ENCODE measurements at regions not wholly inside any gene's neighbourhood (a gene's known extent, or its start where the extent isn't known, plus 50 kb on each side); places are given as distances from the start of the nearest gene placed in this dataset.

DNA sequence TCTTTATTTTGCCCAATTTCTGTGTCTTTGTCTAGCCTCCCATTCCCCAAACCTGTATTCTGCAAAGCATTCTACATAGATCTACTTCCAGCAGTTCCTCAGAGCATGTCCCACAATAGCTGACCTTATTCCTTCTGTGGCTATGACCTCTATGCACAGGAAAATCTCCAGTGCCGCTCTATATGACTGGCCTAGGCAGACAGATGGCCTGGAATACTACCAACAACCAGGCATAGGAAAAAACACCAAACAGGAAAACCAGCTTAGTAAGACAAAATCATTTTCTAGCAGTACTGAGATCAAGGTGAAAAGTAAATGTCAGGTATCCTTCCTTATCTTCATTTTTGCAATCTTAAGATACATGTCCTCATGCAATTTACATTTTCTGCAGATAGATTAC, 1115.0 kb downstream of the IGSF11 start:
- DNase-seq: no peak

DNA sequence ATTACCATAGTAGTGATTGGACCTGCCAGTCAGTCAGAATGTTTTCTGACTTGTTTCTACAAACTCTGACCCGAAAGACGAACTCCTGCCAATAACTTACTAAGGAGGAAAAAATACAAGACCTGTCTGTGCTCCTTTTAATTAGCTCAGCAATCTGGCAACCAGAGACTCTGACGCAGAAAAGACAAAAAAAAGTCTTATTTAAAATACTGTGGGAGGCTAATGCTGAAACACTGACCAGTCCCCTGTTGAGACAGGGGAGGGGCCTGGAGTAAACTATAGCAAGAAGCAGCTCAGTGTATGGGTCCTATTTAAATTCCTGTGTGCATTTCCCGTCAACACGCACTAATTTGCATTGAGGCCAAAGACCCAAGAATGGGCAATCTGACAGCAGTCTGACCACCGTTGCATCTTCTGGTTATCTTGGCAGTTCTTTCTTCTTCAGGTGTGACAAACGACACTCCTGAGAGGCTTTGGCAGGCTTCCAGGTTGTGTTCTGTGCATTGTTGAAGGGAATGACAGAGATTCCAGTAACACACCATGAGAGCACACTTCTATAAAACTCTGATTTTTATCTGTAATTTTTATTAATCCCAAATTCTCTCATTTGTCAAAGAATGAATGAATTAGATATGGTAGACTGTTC, 1114.3 kb downstream of the IGSF11 start:
- DNase-seq: no peak

DNA sequence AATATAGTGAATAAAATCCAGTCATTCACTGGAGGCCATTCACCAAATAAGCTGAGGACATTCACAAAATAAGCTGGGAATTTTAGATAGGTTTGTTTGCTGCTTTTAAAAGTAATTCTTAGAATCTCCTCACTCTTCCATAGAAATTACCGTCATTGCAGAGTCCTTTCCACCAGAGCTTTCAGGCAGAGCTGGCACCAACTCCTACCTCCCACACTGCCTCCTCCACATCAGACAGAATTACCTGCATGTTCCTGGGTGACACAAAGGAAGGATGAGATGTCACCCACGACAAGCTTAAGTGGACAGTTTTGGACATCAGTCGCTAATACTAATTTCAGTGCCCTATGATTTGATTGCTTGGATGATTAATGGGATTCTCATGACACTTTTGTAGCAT, 1113.2 kb downstream of the IGSF11 start:
- DNase-seq: no peak

DNA sequence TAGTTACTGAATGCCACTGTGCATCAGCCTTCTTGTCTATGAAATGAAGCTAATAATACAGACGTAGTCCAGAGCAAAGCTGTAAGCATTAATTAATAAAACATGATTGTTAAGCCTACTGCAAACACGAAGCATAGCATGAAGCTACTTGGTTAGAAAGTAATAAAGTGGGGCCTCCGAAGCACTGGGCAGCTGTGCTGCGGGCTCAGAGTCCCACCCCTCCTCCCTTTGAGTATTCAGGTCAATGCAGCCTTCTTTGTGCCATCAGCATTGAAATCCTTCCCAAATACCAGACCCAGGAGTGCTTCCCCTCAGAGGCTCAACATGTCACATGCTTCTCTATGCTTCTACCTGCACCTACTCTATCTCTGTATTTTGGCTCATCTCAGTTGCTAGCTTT, 1112.6 kb downstream of the IGSF11 start:
- no peak for DNase-seq

DNA sequence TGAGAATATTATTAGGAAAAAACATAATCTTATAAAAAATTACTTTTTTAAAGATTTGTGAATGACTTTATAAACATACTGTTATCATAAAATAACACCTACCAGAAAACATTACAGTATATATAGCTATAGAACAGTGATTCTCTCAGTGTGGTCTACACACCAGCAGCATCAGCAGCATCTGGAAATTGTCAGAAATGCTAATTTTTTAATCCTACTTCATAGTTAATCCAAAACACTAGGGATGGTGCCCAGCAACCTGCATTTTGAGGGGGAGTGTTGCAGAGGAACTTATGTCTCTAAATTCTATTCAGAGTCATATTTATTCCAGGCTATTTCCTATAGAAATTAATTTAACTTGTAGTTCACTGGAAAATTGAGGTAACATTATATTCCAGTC, 1107.8 kb downstream of the IGSF11 start:
- DNase-seq: no peak

DNA sequence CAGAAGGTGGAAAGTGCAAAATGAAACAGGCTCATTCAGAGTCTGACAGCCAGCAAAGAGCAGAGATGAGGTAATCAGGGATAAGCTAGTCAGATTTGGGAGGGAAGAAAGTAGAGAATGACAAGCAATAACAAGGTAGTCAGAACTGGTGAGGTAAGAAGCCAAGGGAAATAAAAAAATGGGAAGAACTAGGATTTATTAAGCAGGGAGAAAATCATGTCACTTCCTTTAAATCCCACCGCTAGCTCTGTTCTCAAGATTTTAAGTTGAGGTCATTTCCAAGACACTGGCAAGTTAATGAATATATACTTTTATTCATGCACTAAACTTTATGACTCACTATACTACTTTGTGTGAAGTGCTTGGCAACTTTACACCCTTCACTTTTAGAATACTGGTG, 1106.8 kb downstream of the IGSF11 start:
- no peak for DNase-seq

DNA sequence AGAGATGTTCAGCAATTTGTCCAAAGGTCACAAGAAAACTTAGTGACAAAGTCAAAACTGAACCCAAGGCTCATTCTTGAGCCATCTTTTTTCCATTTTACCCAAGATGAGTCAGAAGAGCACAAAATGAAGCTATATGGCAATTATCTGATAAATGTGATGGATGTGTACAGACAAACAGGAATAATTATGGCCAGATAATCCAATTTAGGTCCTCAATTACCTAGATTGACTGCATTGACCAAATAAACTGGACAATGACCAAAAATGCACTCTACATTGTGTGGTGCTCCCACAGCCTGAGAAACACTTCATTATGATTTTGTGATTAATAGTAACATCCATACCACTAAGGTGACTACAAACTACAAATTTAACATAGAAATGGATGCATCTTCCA, 1105.8 kb downstream of the IGSF11 start:
- DNase-seq: no peak

DNA sequence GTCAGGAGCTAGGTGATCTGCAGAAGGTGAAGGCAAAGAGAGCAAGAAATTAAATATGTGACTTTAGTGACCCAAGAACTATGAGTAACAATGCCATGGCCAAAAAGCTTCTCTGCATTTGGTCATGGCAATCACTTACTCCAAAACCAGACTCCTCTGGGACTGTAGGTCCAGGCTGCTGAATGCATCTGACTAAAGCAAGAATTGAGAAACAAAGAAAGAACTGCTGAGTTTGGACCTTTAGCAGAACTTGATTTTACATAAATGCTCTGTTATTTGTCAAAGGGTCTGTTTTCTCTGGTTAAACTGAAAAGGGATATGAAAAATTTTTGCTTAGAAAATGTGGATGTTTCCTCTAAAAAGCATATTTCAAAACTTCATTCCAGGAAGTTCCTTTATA, 1102.2 kb downstream of the IGSF11 start:
- no peak for DNase-seq

DNA sequence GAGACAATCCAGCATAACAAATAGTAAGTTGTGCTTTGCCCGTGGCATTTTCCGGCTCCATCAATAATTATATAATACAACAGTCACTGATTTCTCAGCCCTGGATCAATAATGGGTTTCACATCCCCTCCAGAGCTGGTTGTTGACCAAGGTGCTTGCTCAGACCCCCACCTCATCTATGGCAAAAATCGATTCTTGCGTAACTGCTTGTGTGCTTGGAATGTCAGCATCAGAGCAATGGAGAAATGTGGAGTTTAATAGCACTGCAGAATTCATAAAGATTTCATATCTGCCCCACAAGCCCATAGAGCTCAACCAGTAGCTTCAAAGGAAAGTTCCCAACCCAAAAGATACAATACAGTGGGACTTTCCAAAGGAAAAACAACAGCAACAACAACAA, 1098.5 kb downstream of the IGSF11 start:
- DNase-seq: no peak

DNA sequence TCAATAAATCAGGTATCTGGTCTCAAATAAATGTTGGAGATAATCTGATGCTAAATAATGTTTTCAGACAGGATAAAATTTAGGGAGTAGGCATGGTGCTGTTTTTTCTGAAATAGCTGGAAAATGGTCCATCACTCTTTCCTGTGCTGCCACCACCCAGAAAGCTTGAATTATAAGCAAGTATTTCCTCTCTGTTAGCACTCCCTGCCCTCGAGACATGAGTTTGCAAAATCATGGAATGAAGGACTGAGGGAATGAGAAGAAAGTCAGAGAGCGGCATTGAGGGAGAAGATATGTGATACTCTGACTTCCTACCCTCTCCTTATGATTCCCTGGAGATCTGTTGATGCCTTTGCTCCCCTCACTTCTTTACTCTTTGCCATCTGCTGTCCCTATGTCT, 1095.7 kb downstream of the IGSF11 start:
- no peak for DNase-seq

DNA sequence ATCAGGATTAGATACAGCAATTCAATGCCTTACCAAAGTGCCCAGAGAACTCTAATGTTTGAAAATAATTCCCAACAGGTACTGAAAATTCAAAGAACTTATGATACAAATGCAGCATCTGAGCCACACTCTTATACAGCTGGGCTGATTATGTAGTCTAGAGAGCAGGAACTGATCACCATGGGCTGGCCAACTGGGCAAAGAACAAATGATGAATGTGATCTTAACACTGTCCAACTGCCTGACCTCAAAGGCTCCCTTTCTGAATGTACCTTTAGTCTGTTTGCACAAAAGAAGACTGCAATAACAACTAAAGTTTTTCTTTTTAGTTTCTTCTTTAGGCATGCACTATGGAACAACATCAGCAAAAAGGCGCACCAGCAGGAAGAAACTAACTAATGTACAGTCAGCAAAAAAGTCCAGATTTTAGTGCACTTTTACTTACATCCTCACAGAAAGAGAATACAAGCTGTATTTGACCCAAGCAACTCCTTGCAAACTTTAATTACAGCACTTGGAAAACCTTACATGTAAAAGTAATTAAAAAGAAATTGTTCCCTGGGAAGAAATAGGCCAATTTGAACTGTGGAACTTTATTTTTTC, 1095.1 kb downstream of the IGSF11 start:
- DNase-seq: no peak

DNA sequence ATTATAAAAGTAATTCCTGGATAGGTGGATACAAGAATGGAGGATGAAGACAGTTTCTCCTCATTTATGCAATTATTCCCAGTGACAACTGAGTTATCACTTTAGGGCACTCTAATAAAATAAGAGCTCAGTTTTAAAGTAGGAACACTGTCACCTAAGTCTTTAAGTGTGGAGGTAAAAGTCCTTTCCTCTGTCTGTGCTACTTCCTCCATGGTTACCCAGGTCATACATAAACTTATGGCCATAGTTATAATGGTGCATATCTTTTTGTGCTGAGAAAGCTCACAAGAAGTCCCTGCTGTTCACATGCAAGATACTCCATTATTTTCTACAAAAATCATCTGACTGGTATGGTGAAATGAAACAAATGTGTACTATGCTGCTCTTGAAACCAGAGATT, 1093.6 kb downstream of the IGSF11 start:
- DNase-seq: no peak

DNA sequence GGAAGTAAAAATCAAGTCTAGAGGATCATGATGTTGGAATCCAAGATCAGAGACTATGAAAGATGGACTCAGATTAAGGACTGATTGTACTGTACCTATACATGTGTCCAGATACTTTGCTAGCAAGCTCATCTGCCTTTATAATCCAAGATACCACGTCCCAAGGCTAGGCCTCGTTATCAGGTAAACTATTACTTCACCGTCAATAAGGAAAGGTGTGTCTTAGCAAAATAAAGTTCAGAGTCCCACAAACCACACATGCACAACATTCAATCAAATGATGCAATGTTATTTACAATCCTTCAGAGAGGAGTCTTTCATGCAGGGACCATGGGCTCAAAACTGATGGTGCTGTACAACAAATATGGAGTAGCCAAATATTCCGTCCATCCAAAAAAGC, 1092.9 kb downstream of the IGSF11 start:
- no peak for DNase-seq

DNA sequence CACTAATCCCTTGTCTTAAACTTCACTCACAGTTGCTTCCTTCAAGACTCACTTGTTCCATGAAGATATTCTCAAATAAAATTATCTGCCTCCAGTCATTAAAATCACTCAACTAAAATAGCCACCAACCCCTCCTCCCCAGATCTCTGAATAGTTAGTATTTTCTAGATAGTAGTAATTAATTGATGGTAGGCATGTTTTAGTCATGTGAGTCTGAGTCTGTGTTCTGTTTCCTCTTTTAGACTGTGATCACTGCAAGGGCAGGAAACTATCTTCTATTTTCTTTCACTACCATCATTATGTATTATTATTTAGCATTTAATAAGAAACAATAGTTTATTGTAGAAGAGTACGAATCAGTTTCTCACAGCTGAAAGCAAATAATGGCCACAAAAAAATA, 1080.5 kb downstream of the IGSF11 start:
- no peak for DNase-seq

DNA sequence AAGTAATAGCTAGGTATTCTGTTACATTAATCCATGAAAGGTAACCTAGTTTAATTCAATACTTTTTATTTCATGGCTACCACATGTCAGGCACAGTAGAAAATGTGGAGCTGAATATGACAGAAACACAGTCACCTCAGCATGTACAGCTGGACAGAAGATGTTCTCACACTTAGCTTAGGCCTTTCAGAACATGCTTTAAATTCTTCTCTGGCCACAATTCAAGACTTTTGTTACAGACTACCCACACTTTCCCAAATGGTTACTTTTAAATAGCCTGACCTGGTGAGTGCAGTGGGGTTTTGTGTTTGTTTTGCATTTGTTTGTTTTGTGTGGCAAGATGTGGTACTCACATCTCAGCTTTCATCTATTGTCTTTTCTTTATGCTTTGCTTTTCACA, 1079.5 kb downstream of the IGSF11 start:
- no peak for DNase-seq

DNA sequence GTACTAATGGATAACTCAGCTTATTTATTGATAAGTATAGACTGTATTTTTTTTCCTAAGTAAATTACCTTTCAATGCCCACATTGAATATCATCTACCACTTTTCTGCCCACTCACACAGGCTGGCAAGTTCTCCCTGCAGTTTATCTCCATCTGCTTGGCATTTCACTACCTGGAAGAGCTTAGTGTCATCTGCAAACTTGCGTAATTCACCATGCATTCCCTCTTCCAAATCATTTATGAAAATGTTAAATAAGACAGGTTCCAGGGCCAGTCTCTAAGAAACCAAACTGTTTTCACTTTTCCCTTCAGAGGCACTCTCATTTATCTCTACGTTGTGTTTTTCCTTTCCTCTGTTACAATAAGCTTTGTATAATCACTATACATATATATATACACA, 1076.6 kb downstream of the IGSF11 start:
- DNase-seq: no peak

DNA sequence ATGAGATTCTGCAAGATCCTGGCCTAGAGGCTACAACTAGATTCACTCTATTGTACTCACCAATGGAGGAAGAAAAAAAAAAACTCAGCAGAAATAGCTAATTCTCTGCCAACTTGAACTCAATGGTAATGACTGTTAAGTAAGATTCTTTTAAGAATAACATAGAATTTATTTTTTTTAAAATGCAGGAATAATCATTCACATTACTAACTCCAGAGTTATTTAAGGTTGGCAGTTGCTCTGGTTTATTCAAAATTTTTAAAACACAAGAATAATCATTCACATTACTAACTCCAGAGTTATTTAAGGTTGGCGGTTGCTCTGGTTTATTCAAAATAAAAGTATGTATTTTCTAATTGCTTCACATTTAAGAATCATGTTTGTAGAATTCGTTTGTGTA, 1071.9 kb downstream of the IGSF11 start:
- no peak for DNase-seq

DNA sequence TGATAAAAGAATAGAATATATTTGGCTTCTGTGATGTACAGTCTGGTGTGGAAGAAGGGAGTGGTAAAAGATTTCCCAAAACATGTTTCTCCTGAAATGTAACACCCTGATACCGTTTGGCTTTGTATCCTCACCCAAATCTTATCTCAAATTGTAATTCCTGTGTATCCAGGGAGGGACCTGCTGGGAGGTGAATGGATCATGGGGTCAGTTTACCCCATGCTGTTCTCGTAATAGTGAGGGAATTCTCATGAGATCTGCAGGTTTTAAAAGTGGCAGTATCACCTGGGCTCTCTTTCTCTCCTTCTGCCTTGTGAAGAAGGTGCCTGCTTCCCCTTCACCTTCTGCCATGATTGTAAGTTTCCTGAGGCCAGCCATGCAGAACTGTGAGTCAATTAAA, 1070.8 kb downstream of the IGSF11 start:
- DNase-seq: no peak

DNA sequence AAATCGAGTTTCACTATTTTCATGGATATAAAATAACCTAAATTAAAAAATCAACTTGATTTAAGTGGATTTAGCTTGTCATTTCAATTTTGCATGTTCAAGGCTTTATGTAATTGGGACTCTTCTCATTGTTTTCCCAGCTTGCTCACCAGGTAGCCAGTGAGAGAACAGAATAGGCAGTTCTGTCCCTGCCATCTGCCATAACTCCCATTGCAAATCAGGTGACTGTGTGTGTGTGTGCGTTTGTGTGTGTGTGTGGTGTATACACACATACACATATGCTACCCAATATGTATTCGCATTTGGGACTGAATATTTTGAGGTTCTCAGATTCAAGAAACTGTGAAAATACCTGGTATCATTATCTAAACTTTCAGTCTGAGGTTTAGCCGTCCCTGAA, 1069.8 kb downstream of the IGSF11 start:
- no peak for DNase-seq

DNA sequence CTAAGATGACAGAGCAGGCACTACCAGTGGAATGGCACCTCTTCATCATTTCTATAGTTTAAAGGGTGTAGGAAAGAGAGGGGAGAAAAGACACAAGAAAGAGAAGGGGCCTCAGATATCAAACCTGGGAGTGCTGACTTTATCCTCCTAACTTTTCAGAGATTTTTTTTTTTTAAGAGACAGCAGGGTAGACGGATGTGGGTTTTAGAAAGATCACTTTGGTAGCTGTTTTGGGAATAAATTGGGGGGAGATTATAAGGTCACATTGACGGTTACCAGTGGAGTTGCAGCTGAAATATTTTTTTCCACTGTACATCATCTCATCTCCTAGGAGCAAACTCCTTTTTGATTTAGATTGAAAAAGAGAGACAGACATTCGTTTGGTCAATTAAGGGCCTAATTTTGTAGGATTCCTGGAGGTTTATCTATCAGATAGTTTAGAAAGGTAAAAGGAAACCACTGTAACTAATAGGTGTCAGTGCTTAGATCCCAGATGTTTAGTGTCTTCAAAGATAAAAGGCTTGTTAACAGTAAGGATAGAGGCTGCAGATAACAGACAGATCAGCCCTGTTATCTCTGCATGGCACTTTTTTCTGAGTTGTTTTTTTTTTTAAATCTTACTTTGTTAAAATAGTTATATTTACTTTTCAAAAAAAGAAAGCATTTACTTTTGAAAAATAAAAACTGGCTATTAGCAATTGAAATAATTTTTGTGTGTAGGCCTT, 1057.0 kb downstream of the IGSF11 start:
- DNase-seq: no peak

DNA sequence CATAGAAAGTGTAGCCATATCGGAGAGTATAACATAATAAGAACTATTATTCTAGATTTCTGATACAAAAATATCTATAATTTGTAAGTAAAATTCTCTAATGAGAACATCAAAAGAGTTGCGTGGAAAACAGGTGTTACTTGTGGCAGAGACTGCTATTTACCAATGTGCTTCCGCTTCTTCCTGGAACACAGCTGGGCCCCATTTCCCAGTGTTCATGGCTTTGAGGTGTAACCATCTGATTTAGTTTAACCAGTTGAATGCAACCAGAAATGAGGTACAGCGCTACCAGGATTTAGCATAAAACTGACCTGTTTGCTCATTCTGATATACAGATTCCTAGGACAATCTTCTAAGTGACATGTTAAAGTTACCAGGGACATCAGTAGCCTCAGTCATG, 1055.2 kb downstream of the IGSF11 start:
- DNase-seq: no peak

DNA sequence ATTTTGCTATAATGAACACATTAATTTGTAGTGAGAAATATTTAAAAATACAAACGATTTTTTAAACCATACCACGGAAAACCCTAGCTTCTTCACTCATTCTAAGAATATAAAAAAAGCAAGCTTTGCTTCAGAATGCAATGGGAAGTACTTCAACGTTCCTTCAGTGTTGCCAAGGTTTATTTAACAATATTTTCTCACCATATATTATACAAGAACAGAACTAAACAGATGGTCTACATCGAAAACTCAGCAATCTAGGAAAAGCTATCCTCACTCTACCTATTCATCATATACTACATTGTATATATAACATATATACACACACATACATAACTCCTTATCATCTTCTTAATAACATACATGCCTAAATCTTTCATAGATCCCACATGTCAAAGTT, 1047.4 kb downstream of the IGSF11 start:
- DNase-seq: no peak

DNA sequence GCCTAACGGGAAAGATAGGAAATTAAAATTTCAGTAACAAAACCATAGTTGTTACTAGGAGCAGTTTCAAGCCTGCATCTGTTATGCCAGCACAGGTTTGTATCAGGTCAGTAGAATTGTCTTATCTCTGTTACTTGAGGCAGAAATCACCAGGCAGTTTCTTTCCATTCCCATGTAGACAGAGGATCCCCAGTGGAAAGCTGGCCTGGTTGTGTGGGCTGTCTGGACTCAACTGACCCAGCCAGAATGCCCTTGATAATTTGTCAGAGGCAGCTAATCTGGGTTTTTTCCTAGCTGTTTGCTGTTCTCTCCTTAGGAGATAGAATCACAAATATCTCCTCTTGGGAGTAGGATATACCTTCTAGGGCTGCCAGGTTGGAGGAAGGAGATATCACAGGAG, 1044.7 kb downstream of the IGSF11 start:
- no peak for DNase-seq

DNA sequence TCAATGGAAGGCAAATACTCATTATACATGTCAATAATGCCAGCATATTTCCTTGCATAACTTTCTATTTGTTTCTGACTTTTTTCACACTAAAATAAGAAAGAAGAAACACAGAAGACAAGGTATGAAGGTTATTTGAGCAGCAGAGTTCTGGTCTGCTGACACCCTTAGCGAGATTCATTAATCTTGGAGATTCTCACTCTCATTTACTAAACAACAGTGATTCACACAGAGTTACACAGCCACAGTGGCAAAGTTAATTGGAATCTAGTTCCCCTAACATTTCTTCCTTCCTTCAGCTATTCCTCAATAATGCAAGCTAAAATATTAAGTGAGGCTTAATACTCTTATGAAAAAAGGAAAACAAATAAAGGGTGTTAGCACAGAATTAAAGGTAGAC, 1044.0 kb downstream of the IGSF11 start:
- no peak for DNase-seq

Measured in occipital lobe (tissue), 1 donor.